HG02981 (cell line): ENCODE measurements at regions not wholly inside any gene's neighbourhood (a gene's known extent, or its start where the extent isn't known, plus 50 kb on each side); places are given as distances from the start of the nearest gene placed in this dataset.
"Not testable (repeated sequence)": the region's sequence is repeated elsewhere in the genome, so short reads cannot be mapped to it uniquely, and the experiment has no call there.

Source experiments
- ATAC-seq: cut with Tn5 transposase; IDR thresholded peaks from one replicate; pipeline ENCODE4 v1.9.1; 2021; ENCODE audit warnings: mild to moderate bottlenecking, moderate library complexity; ENCODE audit not compliant: unreplicated experiment

DNA sequence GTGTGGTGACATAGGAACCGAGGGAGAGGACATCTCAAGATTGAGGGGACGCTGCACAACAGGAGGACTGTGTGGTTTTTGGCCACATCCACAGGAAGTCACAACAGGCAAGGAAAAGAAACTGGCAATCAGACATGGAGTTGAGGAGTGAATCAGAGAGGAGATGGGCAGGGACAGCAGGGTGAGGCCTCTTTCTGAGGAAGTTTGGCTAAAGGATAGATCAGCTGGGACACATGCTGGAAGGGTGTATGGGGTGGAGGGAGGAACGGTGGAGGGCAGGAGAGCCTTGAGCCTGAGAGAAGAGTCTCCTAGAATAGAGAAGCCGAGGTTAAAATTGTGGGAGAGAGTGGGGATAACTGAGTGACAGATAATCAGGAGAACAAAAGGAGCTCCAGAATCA, 75.1 kb upstream of the CIDEA start:
- ATAC-seq: not testable (repeated sequence)

DNA sequence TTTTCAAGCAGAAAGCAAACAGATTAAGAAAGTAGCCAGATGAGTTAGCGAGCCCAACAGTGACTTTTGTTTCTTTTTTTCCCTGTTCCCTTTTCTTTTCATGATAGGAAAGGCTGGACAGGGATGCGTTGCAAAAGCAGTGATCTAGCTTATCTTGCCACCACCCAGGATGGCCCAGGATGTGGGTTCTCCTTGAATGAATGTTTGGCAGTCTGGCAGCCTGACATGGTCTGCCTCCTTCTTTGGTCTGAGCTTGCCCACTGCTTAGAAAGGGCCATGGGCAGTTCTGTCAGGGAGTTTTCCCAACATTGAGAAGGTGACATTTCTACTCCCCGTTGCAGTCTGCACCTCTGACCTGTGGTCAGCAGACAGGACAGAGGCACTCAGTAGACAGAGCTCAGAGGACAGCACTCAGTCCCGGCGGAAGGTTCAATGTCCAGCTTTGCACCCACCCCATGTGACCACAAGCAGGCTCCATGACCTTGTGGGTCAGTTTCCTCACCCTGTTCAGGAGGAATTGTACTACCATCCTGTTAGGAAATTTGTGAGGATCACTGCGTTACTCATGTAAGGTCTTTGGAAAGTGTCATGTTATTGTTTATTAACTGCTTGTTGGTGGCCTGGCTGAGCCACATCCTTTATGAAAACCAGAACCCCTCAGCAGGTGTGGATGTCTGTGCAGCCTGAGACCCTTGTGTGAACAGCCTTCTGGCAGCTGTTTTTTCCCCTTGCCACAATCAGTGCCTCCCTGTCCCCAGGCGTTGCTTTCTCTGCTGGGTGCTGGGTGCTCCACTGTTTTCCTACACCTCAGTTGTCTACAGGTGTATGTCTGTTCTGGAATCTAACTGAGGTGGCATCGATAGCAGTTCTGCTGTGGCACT, 74.2 kb upstream of the CIDEA start:
- peak; percentile 92 for ATAC-seq

DNA sequence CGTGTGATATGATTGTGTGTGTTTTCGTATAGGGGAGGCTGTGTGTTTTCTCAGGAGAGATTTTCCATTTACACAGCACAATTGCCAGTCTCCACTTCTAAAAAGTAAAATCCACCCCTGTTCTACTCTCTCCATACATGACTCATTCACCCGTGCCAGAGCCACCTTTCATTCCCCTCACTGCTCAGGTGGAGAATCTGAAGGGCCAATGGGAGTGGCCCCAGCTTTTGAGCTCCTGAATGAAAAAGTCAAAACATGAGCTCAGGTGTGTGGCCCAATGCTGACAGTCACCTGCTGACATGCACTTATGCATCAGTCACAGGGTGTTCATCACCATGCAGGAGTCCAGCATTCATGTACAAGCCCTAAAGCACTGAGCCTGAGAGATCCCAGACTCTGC, 55.4 kb upstream of the CIDEA start:
- ATAC-seq: not testable (repeated sequence)

GRCh38 chr18:12200186-12200585, 54.0 kb upstream of the CIDEA start:
- peak; percentile 99 for ATAC-seq
